ENCODE measurements at regions not wholly inside any gene's neighbourhood (a gene's known extent, or its start where the extent isn't known, plus 50 kb on each side); places are given as distances from the start of the nearest gene placed in this dataset.

GRCh38 chr15:98555173-98555515 lies 93.2 kb upstream of the IGF1R start:
- no peak for DNase-seq (ENCODE audit: low read depth)

- no peak for DNase-seq (ENCODE audit: low read depth)
These were observed 92.0 kb upstream of the IGF1R start for GRCh38 chr15:98556321-98556720.

GRCh38 chr15:98560338-98560737 lies 88.0 kb upstream of the IGF1R start:
- DNase-seq (ENCODE audit: low read depth), result no peak

- no peak for DNase-seq (ENCODE audit: low read depth)
These were observed 87.0 kb upstream of the IGF1R start for GRCh38 chr15:98561169-98561941.

GRCh38 chr15:98562331-98562937 lies 85.9 kb upstream of the IGF1R start:
- no peak for DNase-seq (ENCODE audit: low read depth)

GRCh38 chr15:98565566-98565965 lies 82.8 kb upstream of the IGF1R start:
- DNase-seq (ENCODE audit: low read depth), result no peak

GRCh38 chr15:98567951-98568350 lies 80.4 kb upstream of the IGF1R start:
- no peak for DNase-seq (ENCODE audit: low read depth)

- no peak for DNase-seq (ENCODE audit: low read depth)
These were observed 79.8 kb upstream of the IGF1R start for GRCh38 chr15:98568382-98569017.

- no peak for DNase-seq (ENCODE audit: low read depth)
These were observed 78.2 kb upstream of the IGF1R start for GRCh38 chr15:98570119-98570518.

GRCh38 chr15:98580572-98580971 lies 67.8 kb upstream of the IGF1R start:
- no peak for DNase-seq (ENCODE audit: low read depth)

- no peak for DNase-seq (ENCODE audit: low read depth)
These were observed 66.6 kb upstream of the IGF1R start for GRCh38 chr15:98581715-98582114.

- no peak for DNase-seq (ENCODE audit: low read depth)
These were observed 65.3 kb upstream of the IGF1R start for GRCh38 chr15:98582900-98583554.

- no peak for DNase-seq (ENCODE audit: low read depth)
These were observed 64.4 kb upstream of the IGF1R start for GRCh38 chr15:98583771-98584430.

GRCh38 chr15:98586066-98586465 lies 62.3 kb upstream of the IGF1R start:
- no peak for DNase-seq (ENCODE audit: low read depth)

GRCh38 chr15:98592136-98592535 lies 56.2 kb upstream of the IGF1R start:
- no peak for DNase-seq (ENCODE audit: low read depth)

GRCh38 chr15:98596131-98596530 lies 52.2 kb upstream of the IGF1R start:
- DNase-seq (ENCODE audit: low read depth), result no peak

GRCh38 chr15:98596885-98597392 lies 51.4 kb upstream of the IGF1R start:
- no peak for DNase-seq (ENCODE audit: low read depth)

- DNase-seq (ENCODE audit: low read depth), result no peak
These were observed 50.7 kb upstream of the IGF1R start for GRCh38 chr15:98597666-98598065.

Data from stimulated activated CD8-positive, alpha-beta memory T cell treated with anti-CD3 and anti-CD28 coated beads, Interleukin-4, amount 100 ng/mL, for 24 hours (primary cell).